Cardiac muscle cell (in vitro differentiated cells and primary cell): ENCODE measurements at regions not wholly inside any gene's neighbourhood (a gene's known extent, or its start where the extent isn't known, plus 50 kb on each side); places are given as distances from the start of the nearest gene placed in this dataset.

Source experiments
- DNase-seq, 2 donors: peaks; one replicate each; pipeline versions ENCODE4 v3.0.0 to v3.0.0-alpha.2; 2010 to 2017; ENCODE audit warnings: low read depth in 1 of 2, low spot score in 1 of 2
- H3K27ac ChIP-seq: fragments of 200-600 bp; sonication (generic); 2 replicates; pipeline ENCODE4 v1.5.1; 2016
- H3K27me3 ChIP-seq: fragments of 200-600 bp; sonication (generic); 2 replicates; pipeline ENCODE4 v1.6.0; 2016; ENCODE audit warnings: control low read depth
- H3K36me3 ChIP-seq: fragments of 200-600 bp; sonication (generic); 2 replicates; pipeline ENCODE4 v1.5.1; 2016; ENCODE audit warnings: control low read depth
- H3K4me1 ChIP-seq: fragments of 200-600 bp; sonication (generic); 2 replicates; pipeline ENCODE4 v1.8.1; 2017; ENCODE audit warnings: low read depth, mild to moderate bottlenecking, mixed run types
- H3K4me3 ChIP-seq: fragments of 200-600 bp; sonication (generic); 2 replicates; pipeline ENCODE4 v1.5.1; 2016; ENCODE audit warnings: mild to moderate bottlenecking
- H3K9me3 ChIP-seq: fragments of 200-600 bp; sonication (generic); 2 replicates; pipeline ENCODE4 v1.5.1; 2017; ENCODE audit warnings: low read depth, mild to moderate bottlenecking, control low read depth
- TF ChIP-seq, protein P1 (sequence below): IDR thresholded peaks from 2 replicates; pipeline ENCODE4 v1.5.1; 2012; ENCODE audit warnings: low read depth, mild to moderate bottlenecking, low read length

DNA sequence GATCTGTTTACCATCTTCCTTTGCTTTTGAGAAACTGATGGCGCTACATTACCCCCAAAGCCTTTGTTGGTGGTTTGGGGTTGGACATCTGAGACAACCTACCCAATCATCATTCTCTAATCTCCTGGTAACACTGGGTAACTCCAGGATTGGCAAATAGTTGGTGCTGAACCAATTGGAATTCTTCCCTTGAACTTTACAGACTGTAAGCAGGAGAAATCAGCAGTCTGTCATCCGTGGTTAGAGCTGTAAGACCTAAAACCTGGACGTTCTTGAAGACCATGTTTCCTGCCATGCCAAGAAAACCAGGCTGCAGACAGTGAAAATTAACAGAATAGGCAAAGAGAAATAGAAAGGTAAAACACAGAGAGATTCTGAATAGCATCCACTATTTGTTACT lies 398.8 kb upstream of the SALL1 start:
- DNase-seq = peak in 1 of 2 donors; percentile 40
- Histone ChIP-seq H3K9me3 (no peaks in the 10 kb centered on the region), H3K36me3 (no peaks in the 10 kb centered on the region), H3K27ac (no peak overlapping the region), H3K4me1 (peaks cover 10% of the 10 kb centered on the region), H3K4me3 (no peak overlapping the region), H3K27me3 (no peaks in the 10 kb centered on the region)
- TF ChIP-seq, protein P1, sequence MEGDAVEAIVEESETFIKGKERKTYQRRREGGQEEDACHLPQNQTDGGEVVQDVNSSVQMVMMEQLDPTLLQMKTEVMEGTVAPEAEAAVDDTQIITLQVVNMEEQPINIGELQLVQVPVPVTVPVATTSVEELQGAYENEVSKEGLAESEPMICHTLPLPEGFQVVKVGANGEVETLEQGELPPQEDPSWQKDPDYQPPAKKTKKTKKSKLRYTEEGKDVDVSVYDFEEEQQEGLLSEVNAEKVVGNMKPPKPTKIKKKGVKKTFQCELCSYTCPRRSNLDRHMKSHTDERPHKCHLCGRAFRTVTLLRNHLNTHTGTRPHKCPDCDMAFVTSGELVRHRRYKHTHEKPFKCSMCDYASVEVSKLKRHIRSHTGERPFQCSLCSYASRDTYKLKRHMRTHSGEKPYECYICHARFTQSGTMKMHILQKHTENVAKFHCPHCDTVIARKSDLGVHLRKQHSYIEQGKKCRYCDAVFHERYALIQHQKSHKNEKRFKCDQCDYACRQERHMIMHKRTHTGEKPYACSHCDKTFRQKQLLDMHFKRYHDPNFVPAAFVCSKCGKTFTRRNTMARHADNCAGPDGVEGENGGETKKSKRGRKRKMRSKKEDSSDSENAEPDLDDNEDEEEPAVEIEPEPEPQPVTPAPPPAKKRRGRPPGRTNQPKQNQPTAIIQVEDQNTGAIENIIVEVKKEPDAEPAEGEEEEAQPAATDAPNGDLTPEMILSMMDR = no peak

DNA sequence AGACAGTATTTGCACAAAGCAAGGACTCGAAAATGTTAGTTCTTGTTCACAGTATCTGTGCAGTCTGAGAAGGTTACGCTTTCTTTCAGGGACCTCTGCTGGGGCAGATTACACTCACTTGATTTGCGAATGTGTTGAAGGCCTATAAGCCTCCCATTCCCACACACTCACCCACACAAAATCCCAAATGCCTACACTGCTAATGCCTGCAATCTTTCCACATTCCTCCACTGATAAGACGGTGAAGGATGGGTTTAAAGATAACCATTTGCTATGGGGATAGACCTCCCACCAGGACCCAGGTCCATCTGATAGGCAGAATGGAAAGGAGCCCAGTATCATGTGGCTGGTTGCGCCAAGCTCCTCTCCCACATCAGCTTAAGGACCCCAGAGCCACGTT lies 394.9 kb upstream of the SALL1 start:
- H3K4me1 ChIP-seq = peaks cover 16% of the 10 kb centered on the region

DNA sequence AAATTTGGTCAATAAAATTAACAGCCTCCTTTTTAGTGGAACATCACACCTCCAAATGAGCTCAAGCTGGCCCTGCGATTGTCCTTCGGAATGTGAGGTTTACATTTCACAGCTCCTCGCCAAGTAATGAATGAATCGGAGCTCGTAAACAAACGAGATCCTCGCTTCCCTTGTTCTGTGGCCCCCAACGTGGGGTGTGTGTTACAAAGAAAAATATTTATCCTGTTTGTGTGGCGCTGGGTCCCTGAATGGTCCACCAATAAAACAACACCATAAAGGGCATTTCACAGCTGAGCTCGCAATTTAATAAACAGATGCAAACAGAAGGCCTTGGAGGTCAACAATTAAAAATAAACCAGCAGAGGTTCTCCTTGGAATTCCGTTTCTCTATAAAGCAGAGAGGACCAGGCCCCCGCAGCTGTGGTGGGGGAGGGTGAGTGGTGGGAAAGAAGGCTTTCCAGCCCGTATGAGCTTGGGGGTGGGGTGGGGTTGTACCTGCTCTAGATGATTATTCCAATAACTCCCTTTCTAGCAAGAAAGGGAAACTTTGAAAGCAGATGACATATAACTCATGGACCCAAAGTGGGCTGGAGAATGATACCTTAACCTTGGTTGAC lies 393.9 kb upstream of the SALL1 start:
- Histone ChIP-seq H3K27me3 (no peaks in the 10 kb centered on the region), H3K4me1 (peaks cover 16% of the 10 kb centered on the region), H3K27ac (no peak overlapping the region), H3K4me3 (no peak overlapping the region), H3K36me3 (no peaks in the 10 kb centered on the region), H3K9me3 (no peaks in the 10 kb centered on the region)
- TF ChIP-seq, protein P1 = no peak
- DNase-seq = no peak

More for the DNA sequence above, 394.9 kb upstream of the SALL1 start:
- TF ChIP-seq, protein P1 = no peak
- H3K9me3 ChIP-seq = no peaks in the 10 kb centered on the region
- H3K36me3 ChIP-seq = no peaks in the 10 kb centered on the region
- DNase-seq = no peak
- H3K27me3 ChIP-seq = no peaks in the 10 kb centered on the region
- H3K27ac ChIP-seq = no peak overlapping the region
- H3K4me3 ChIP-seq = no peak overlapping the region

DNA sequence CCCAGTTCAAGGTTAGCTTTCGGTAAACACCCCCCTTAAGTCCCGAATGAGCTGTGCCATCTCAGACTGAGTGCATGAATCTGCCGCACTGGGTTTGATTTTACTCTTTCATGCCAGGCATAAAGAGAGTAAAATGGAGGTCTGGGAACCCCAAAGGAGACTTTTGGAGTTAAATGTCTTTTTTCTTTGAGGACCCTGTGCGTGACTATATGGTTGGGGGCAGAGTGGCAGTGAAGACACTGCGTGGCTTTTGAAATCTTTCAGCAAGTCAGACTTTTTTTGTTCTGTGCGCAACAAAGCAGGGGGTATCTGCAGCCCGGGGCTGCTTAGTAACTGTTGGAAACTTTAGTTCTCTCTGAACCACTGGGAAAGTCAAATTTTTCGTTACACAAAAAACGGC lies 392.9 kb upstream of the SALL1 start:
- H3K27ac ChIP-seq = no peak overlapping the region
- no peaks in the 10 kb centered on the region for H3K36me3 ChIP-seq
- H3K4me3 ChIP-seq = no peak overlapping the region
- no peaks in the 10 kb centered on the region for H3K9me3 ChIP-seq
- peaks cover 16% of the 10 kb centered on the region for H3K4me1 ChIP-seq
- no peaks in the 10 kb centered on the region for H3K27me3 ChIP-seq
- TF ChIP-seq, protein P1 = no peak
- DNase-seq = no peak

DNA sequence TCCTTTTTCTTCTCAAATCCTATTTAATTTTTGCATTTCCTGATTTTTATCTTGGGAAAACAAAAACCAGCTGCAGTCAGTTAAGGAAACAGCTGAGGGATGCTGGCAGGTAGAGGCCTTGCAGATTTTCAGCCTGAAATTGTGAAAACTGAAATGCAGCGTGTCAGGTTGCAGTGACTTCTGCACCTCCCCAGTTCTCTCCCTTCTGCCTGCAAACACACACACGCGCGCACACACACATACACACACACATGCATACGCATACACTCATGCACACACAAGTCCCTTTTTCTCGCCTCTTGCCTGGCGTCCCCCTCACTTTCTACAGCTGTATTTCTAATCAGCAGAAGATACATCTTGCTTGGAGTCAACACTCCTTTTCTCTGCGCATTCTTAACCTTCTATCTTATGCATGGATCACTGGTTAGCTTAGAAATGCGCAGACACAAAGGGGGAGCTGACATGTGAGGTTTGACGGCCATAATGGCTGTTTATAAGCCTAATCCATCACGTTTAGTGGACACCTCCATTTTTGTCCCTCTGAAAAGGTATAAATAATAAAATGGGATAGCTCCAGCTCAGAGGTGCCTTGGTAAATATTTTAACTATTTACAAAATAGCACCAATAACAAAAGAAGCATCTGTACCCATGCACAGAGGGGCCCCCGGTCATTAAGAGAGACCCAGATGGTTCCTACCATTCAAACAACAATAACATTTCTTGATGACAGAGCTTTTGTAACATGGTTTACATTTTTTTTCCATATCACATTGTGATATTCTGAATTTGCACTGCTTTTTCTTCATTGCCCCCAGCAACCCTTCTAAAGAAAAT lies 392.1 kb upstream of the SALL1 start:
- Histone ChIP-seq H3K4me1 (peaks cover 16% of the 10 kb centered on the region), H3K4me3 (no peak overlapping the region), H3K36me3 (no peaks in the 10 kb centered on the region), H3K27me3 (no peaks in the 10 kb centered on the region), H3K9me3 (no peaks in the 10 kb centered on the region), H3K27ac (no peak overlapping the region)
- no peak for DNase-seq
- TF ChIP-seq, protein P1 = no peak
